H54 (cell line): ENCODE measurements at regions not wholly inside any gene's neighbourhood (a gene's known extent, or its start where the extent isn't known, plus 50 kb on each side); places are given as distances from the start of the nearest gene placed in this dataset.

Experiments used
- DNase-seq: peaks from one replicate; pipeline ENCODE4 v3.0.0; 2011; ENCODE audit warnings: low spot score, mixed read lengths; ENCODE audit not compliant: insufficient read length
- FAIRE-seq: peaks from 3 replicates; lab custom pipeline; 2011; peaks lifted over from hg19 to GRCh38; lab: Jason Lieb, UNC
- POLR2A ChIP-seq: IDR thresholded peaks from 2 replicates; pipeline ENCODE4 v1.6.1; 2011; ENCODE audit warnings: low read depth, mild to moderate bottlenecking, low read length

DNA sequence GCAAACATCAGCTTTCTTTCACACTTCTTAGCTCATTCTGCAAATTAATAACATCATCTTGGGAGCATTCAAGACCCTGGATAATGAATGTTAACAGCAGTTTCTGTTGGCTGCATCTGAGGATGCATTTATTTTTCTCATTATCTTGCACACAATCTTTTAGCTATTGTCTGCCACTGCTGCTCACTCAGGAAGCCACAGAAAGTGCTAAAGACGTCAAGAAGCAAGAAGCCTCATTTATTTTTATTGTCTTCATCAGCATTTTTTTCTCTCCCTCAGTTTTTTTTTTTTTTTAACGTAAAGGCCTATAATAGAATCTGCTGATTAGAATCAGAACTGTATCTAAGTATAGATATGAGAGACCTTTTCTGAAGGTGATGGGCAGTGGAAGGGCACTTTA is 1339.4 kb downstream of the FAM181B start:
- DNase-seq (no peak), FAIRE-seq (no peak)
- TF ChIP-seq POLR2A: no peak

DNA sequence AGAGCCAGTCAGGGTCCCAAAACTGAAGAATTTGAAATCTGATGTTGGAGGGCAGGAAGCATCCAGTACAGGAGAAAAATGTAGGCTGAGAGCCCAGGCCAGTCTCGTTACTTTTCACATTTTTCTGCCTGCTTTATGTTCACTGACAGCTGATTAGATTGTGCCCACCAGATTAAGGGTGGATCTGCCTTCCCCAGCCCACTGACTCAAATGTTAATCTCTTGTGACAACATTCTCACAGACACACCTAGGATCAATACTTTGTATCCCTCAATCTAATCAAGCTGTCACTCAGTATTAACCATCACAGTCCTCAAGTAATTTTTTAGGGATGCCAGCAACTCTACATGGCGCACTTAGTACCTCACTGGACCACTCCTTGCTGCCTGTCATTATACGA is 1345.3 kb downstream of the FAM181B start:
- no peak for DNase-seq
- TF ChIP-seq POLR2A: no peak
- no peak for FAIRE-seq

DNA sequence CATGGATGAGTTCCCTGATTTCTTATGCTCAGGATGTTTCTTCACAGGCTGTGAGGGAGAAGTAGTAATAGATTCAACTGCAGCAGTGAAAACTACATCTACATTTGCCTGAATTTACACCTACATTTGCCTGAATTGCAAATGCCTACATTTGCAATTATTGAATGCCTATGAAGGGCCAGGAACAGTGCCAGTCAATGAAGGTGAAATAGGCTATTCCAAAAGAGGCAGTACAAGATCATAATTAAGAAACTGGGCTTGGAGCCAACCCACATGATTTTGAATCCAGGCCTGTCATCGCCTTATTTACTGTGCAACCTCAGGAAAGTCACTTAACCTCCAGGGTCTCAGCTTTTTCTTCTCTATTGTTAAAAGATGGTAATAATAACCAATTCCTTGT is 1353.3 kb downstream of the FAM181B start:
- no peak for TF ChIP-seq POLR2A
- DNase-seq: no peak
- no peak for FAIRE-seq

DNA sequence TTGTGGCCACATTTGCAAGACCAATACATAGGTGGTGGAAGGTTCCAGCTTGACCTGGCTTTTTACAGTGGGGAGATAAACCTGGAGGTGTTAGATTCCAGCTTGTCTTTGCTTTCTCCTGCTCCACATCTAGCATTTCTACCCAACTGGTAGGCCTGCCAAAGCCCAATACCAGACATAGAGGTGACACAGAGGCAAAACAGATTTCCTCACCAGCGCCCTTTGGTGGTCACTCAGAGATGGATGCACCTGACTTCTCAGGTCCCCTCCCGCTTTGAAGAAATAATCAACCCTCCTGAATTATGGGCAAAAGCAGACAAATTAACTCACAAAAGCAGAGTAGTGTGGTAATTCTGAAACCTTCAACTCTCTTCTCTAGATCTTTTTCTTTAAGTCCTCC is 1356.2 kb downstream of the FAM181B start:
- no peak for TF ChIP-seq POLR2A
- FAIRE-seq (no peak), DNase-seq (no peak)

DNA sequence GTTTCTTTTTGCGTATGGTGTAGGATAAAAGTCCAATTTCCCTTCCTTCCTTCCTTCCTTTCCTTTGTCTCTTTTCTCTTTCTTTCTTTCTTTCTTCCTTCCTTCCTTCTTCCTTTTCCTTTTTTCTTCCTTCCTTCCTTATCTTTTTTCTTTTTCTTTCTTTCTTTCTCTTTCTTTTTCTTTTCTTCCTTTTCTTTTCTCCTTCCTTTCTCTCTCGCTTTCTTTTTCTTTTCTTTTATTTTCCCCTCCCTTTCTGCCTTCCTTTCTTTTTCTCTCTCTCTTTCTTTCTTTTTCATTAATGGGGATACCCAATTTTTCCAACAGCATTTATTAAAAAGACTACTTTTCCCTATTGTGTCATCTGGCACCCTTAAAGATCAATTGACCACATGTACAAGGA is 1359.7 kb downstream of the FAM181B start:
- FAIRE-seq (no peak), DNase-seq (no peak)
- TF ChIP-seq POLR2A: no peak

DNA sequence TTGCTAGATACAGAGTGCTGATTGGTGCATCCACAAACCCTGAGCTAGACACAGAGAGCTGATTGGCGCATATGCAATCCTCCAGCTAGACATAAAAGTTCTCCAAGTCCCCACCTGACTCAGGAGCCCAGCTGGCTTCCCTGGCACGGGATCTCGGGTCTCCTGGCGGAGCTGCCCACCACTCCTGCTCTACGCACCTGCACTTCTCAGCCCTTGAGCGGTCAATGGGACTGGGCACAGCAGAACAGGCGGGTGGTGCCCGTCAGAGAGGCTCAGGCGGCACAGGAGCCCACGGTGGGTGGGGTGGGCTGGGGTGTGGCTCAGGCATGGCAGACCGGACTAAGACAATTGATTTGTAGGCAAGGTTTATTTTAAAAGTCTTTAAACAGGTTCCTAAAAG is 1365.5 kb downstream of the FAM181B start:
- DNase-seq (no peak), FAIRE-seq (no peak)
- no peak for TF ChIP-seq POLR2A

DNA sequence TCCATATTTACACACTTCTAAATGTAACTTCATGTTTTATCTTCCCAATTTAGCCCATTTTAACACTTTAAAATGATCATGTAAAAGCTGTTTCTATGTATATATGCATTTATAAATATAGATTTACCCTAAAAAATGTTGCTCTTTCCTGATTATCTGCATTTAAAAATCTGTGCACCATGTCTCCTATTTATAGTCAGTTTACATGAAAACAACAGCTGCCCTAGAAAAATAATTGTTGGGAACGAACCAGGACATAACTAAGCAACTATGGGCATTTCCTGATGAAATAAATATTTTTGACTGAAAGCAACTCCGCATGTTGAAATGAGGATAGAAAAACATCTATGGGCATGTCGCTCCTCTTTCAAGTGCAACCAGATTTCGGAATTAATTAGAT is 1368.2 kb downstream of the FAM181B start:
- DNase-seq (no peak), FAIRE-seq (no peak)
- no peak for TF ChIP-seq POLR2A

DNA sequence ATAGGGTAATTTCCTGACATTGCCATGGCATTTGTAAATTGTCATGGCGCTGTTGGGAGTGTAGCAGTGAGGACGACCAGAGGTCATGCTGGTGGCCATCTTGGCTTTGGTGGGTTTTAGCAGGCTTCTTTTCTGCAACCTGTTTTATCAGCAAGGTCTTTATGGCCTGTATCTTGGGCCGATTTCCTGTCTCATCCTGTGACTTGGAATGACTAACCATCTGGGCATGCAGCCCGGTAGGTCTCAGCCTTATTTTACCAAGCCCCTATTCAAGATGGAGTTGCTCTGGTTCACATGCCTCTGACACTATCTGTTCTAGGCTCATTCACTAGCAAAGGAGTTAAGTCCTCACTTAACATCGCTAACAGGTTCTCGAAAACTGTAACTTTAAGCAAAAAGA is 1374.2 kb downstream of the FAM181B start:
- FAIRE-seq (no peak), DNase-seq (no peak)
- TF ChIP-seq POLR2A: no peak

DNA sequence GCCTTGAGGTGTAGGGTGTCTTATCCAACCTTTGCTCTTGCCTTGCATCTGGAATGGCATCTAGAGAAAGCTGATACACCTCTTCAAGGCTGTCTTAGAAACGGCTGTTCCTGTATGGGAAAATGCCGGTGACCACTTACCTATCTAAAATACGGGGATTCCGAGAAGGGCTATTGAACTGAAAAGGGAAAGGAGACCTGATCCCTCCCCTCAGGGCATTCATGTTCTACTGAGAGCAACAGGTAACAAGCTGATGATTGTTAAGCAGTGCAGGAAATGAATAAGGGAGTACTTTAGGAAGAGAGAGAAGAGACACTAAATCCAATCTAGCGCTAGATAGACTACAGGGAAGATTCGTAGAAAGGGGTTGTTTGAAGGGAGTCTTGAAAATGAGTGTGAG is 1388.1 kb downstream of the FAM181B start:
- no peak for TF ChIP-seq POLR2A
- FAIRE-seq (no peak), DNase-seq (no peak)

DNA sequence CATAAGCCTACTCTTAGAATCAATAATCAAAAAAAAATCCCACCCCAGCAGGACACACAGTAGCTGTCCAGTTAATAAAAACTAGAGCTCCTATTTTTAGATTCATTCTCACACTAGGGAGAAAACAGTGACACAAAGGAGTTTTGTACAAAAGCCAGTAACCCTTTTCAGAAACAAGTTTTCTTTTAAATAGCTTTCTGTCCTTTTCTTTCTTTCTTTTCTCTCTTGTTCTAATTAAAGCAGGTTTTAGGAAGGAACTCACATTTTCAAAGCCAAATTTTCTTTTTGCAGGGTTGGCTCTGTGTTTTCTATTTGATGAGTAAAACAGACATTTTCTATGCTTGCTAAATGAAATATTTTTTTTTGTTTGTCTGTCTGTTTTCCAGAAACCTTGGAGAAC is 1390.7 kb downstream of the FAM181B start:
- FAIRE-seq (no peak), DNase-seq (no peak)
- TF ChIP-seq POLR2A: no peak

DNA sequence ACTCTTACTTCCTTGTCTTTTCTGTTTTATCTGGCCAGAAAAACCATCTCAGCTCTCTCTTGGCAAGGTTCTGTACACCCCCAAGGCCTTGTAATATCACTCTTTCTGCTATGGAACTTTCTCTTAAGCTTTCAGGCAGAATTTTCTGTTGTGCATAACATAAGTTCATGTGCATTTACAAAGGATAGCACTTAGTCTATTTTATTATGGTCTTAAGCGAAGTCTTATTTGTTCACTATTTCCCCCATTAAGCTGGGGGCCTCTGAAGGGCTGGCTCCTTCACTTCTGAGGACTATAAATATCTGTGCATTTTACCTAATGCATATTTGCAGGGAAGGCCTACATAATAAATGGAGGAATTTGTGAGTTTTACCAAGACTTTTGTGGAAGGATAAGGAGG is 1393.4 kb downstream of the FAM181B start:
- FAIRE-seq (no peak), DNase-seq (no peak)
- TF ChIP-seq POLR2A: no peak

DNA sequence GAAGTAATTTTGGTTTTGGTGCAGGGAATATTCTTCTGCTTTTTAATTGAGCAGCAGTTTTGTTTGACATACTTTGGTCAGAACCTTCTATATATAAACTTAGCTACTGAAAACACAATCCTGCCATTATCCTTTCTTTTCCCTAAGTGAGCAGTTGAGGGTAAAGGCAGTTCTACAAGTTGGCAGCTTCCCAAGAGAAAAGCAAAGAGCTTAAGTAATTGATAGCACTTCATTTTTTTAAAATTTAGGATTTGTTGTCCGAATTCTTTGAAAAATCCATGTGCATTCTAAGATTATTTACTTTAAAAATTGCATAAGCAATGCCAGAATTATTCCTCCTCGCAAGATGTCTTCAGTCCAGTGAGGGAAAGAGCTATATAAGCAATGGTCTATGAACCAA is 1394.1 kb downstream of the FAM181B start:
- no peak for DNase-seq

DNA sequence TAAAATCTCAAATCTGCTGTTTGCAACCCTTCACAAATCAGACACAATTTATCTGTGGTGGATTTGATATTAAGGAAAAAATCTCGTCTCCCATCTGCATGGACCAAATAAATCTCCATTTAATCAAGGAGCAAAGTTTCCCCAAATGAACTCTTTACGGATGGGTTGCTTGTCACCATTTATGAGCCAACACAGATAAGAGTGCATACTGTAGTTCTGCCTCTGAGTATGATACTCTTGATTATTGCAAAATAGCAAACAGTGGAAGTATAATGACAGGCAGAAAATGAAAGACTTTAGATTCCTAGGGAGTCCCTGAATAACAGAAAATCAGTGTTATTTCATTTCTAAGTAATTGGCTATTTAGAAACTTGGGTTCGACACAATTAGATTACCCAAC is 1395.9 kb downstream of the FAM181B start:
- no peak for TF ChIP-seq POLR2A
- no peak for FAIRE-seq

More for the DNA sequence above, 1394.1 kb downstream of the FAM181B start:
- FAIRE-seq: no peak
- TF ChIP-seq POLR2A: no peak

DNA sequence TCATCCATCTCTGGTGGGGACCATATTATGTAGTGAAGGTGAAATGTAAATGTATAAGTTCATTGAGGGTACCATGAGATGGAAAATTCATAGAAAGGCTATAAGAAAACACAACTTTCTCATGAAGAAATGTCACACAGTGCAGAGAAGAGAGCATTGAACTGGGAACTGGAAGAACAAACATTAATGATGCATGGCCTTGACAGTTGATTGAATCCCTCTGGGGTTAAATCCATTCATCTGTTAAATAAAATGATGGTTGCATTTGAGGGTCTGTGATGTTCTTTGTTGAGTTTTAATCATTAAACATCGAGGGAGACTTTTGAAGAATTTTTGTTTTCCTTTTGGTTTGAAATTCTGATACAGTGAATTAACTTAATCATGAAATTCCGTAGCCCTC is 1401.4 kb downstream of the FAM181B start:
- FAIRE-seq (no peak), DNase-seq (no peak)
- TF ChIP-seq POLR2A: no peak

More for the DNA sequence above, 1395.9 kb downstream of the FAM181B start:
- no peak for DNase-seq

DNA sequence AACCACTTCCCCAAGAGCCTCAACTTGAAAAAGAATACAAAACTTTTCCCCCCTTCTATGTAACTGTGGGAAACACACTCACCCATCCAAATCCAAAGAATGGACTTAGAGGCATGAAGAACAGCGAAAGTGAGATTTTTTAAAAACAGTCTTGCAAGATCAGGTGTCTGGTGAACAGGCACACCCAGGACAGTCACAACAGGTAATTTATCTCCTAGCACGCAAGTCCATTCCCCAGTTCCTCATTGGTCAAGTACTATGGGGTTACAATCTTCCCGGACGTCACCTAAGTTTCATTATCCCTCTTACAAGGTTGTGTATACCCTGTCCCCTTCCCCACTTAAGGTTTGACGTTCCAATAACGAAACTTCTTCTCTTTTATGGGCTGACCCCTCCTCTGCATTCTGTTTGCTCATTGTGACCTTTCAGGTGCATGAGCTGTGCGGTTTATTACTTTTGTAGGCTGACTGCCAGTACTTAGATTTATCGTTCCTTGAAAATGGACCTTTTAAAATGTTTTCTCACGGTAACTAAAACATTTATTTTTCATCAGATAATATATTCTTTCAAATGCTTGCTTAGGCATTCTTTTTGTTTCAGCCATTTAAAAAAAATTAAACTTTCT is 1401.9 kb downstream of the FAM181B start:
- no peak for TF ChIP-seq POLR2A
- no peak for DNase-seq
- FAIRE-seq: no peak
